GM20000 (cell line): ENCODE measurements at regions not wholly inside any gene's neighbourhood (a gene's known extent, or its start where the extent isn't known, plus 50 kb on each side); places are given as distances from the start of the nearest gene placed in this dataset.
A peak's percentile ranks its signal among the peaks of the same experiment; 100 is the strongest.

ENCODE experiments used
- DNase-seq: peaks from one replicate; pipeline ENCODE4 v3.0.0; 2012; ENCODE audit warnings: low spot score
- CTCF ChIP-seq: IDR thresholded peaks from 2 replicates; pipeline ENCODE4 v1.5.1; 2012; ENCODE audit warnings: mild to moderate bottlenecking, control low read depth; ENCODE audit errors: extremely low read depth, missing control alignments

- TF ChIP-seq CTCF: no peak
- no peak for DNase-seq
These were observed 345.1 kb downstream of the CYP26B1 start for GRCh38 chr2:71802556-71802955.

GRCh38 chr2:71801969-71802368, 345.7 kb downstream of the CYP26B1 start:
- DNase-seq: no peak
- peak; percentile 14 for TF ChIP-seq CTCF

- DNase-seq: no peak
- TF ChIP-seq CTCF: no peak
These were observed 346.1 kb downstream of the CYP26B1 start for GRCh38 chr2:71801556-71801955.

- TF ChIP-seq CTCF: no peak
- no peak for DNase-seq
These were observed 346.8 kb downstream of the CYP26B1 start for GRCh38 chr2:71800851-71801250.

GRCh38 chr2:71800106-71800809, 346.9 kb downstream of the DYSF start:
- no peak for DNase-seq
- TF ChIP-seq CTCF: no peak

GRCh38 chr2:71799013-71799575, 345.7 kb downstream of the DYSF start:
- TF ChIP-seq CTCF: no peak
- DNase-seq: no peak

GRCh38 chr2:71798266-71799012, 345.1 kb downstream of the DYSF start:
- DNase-seq: peak; percentile 55
- TF ChIP-seq CTCF: peak; percentile 67
